HL-60 (cell line): ENCODE measurements at regions not wholly inside any gene's neighbourhood (a gene's known extent, or its start where the extent isn't known, plus 50 kb on each side); places are given as distances from the start of the nearest gene placed in this dataset.
"Not testable (repeated sequence)": the region's sequence is repeated elsewhere in the genome, so short reads cannot be mapped to it uniquely, and the experiment has no call there.

Experiments used
- DNase-seq, 2 experiments: peaks; one replicate each; pipeline ENCODE4 v3.0.0-alpha.2; 2010 to 2020; ENCODE audit warnings: low read depth in 1 of 2, low spot score in 1 of 2
- H3K27ac ChIP-seq: fragments of 250-450 bp; sonication (Bioruptor Pico); replicated peaks from 2 replicates; pipeline ENCODE4 v1.5.1; 2020; ENCODE audit warnings: mild to moderate bottlenecking, moderate library complexity
- H3K27me3 ChIP-seq: fragments of 250-450 bp; sonication (Bioruptor Pico); 2 replicates; pipeline ENCODE4 v1.5.1; 2021; ENCODE audit warnings: mild to moderate bottlenecking, moderate library complexity; ENCODE audit not compliant: insufficient read depth, poor library complexity, severe bottlenecking
- H3K4me3 ChIP-seq: replicated peaks from 2 replicates; pipeline ENCODE4 v1.5.1; 2011; ENCODE audit warnings: mild to moderate bottlenecking, control low read depth, low read length; ENCODE audit not compliant: insufficient read depth
- CTCF ChIP-seq: IDR thresholded peaks from one replicate; pipeline ENCODE4 v1.5.1; 2011; ENCODE audit warnings: low read length, control low read depth, inconsistent platforms; ENCODE audit not compliant: insufficient read depth
- GABPA ChIP-seq: IDR thresholded peaks from 2 replicates; pipeline ENCODE4 v1.6.1; 2012; ENCODE audit warnings: low read depth
- POLR2AphosphoS5 ChIP-seq: IDR thresholded peaks from 2 replicates; pipeline ENCODE4 v1.6.1; 2012; ENCODE audit warnings: low read depth
- REST ChIP-seq: IDR thresholded peaks from 2 replicates; pipeline ENCODE4 v1.6.1; 2012; ENCODE audit warnings: low read depth; ENCODE audit not compliant: insufficient replicate concordance
- SPI1 ChIP-seq: IDR thresholded peaks from 2 replicates; pipeline ENCODE4 v1.6.1; 2012; ENCODE audit warnings: low read depth, mild to moderate bottlenecking, borderline replicate concordance

GRCh38 chr17:13659051-13659450 is 57.3 kb upstream of the HS3ST3A1 start:
- not testable (repeated sequence) for H3K4me3 ChIP-seq, H3K27me3 ChIP-seq, H3K27ac ChIP-seq, DNase-seq

- H3K27ac ChIP-seq: no peak overlapping the region
- no peaks in the 10 kb centered on the region for H3K27me3 ChIP-seq
- H3K4me3 ChIP-seq: no peak overlapping the region
- no peak for DNase-seq
- TF ChIP-seq REST (no peak), CTCF (no peak), POLR2AphosphoS5 (no peak), SPI1 (no peak), GABPA (no peak)
Observed at GRCh38 chr17:13665872-13666635, 64.3 kb upstream of the HS3ST3A1 start.

GRCh38 chr17:13671341-13671740 is 69.6 kb upstream of the HS3ST3A1 start:
- TF ChIP-seq POLR2AphosphoS5 (no peak), GABPA (no peak), REST (no peak), CTCF (no peak), SPI1 (no peak)
- Histone ChIP-seq H3K4me3 (no peak overlapping the region), H3K27me3 (no peaks in the 10 kb centered on the region), H3K27ac (no peak overlapping the region)
- DNase-seq: no peak

GRCh38 chr17:13671771-13672170 is 70.0 kb upstream of the HS3ST3A1 start:
- H3K27me3 ChIP-seq: no peaks in the 10 kb centered on the region
- no peak overlapping the region for H3K27ac ChIP-seq
- no peak for DNase-seq
- H3K4me3 ChIP-seq: no peak overlapping the region
- no peak for TF ChIP-seq POLR2AphosphoS5
- TF ChIP-seq GABPA: no peak
- TF ChIP-seq CTCF: no peak
- TF ChIP-seq REST: no peak
- TF ChIP-seq SPI1: no peak
